Central memory CD8-positive, alpha-beta T cell (primary cell): ENCODE measurements at regions not wholly inside any gene's neighbourhood (a gene's known extent, or its start where the extent isn't known, plus 50 kb on each side); places are given as distances from the start of the nearest gene placed in this dataset.

ENCODE experiments used
- ATAC-seq: fragments of 150-1000 bp; cut with Tn5 transposase; replicated peaks from 2 replicates; pipeline ENCODE4 v1.10.0; 2022; ENCODE audit warnings: mild to moderate bottlenecking, moderate FRiP score, moderate number of reproducible peaks; ENCODE audit not compliant: poor library complexity, severe bottlenecking; ENCODE audit errors: extremely low read depth
- DNase-seq, 2 donors: peaks; one replicate each; pipeline ENCODE4 v3.0.0; 2021; ENCODE audit warnings: low spot score in 2 of 2
- H3K27ac Mint-ChIP-seq: one replicate; pipeline ENCODE4 v1.8.0; 2022; ENCODE audit warnings: low read depth, mild to moderate bottlenecking, moderate library complexity, mixed read lengths
- H3K27me3 Mint-ChIP-seq: one replicate; pipeline ENCODE4 v1.8.0; 2022; ENCODE audit warnings: mixed read lengths
- H3K36me3 Mint-ChIP-seq: one replicate; pipeline ENCODE4 v1.8.0; 2022; ENCODE audit warnings: mild to moderate bottlenecking, moderate library complexity, mixed read lengths; ENCODE audit not compliant: insufficient read depth
- H3K4me1 Mint-ChIP-seq: one replicate; pipeline ENCODE4 v1.8.0; 2022; ENCODE audit warnings: mixed read lengths
- H3K4me3 Mint-ChIP-seq: one replicate; pipeline ENCODE4 v1.8.0; 2022; ENCODE audit warnings: mild to moderate bottlenecking, moderate library complexity, mixed read lengths
- H3K9me3 Mint-ChIP-seq: one replicate; pipeline ENCODE4 v1.8.0; 2022; ENCODE audit warnings: mixed read lengths

DNA sequence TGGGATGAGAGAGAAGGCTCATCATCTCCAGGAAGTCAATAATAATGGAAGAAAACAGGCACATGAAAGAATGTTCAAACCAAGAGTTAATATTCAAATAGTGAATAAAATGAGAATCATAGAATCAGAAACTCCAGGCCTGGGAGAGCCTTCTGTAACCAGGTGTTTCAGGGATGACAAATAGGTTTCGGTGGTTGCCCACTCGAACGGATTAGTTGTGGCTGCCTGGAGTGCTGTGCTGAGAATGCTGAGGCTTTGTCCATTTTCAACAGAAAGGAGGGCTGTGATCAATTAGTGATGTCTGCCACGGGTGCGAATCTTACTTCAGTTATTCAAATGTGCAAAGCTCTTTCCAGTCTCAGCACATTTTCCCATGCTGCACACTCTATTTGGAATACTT is 227.3 kb downstream of the INSIG2 start:
- Mint-ChIP-seq H3K27ac (no peak overlapping the region), H3K4me3 (no peak overlapping the region)

DNA sequence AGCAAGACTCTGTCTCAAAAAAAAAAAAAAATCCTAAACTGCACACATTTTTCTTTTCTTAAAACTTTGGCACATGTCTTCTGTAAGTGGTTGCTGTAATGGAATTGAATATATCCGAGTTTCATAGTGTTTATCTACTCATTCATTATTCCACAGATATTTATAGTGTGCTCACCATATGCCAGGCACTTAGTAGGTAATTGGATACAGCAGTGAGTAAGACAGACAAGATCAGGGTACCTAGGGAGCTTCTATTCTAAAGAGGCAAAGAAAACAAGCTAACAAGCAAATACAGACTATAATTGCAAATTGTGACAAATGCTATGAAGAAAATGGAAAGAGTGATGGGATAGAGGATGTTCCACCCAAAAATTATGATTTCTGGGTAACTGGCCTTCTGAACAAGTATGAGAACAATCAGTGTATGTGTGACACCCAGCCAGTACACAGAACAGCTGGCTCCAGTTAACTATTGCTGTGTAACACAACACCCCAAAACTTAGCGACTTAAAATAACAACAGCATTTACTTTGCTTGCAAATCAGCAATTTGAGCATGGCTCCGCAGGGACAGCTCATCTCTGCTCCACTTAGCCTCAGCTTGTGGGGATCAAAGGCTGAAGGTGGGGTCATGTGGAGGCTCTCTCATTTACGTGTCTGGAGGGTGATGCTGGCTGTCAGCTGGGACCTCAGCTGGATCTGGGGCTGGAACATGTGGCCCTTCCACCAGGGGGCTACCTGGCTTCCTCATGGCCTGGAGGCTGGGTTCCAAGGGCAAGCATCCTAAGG is 224.9 kb downstream of the INSIG2 start:
- no peaks in the 10 kb centered on the region for H3K4me1 Mint-ChIP-seq
- ATAC-seq (no peak), DNase-seq (no peak)
- H3K36me3 Mint-ChIP-seq = peaks cover 4% of the 10 kb centered on the region
- no peak overlapping the region for H3K27ac Mint-ChIP-seq
- no peaks in the 10 kb centered on the region for H3K9me3 Mint-ChIP-seq
- H3K27me3 Mint-ChIP-seq = peaks cover 10% of the 10 kb centered on the region
- no peak overlapping the region for H3K4me3 Mint-ChIP-seq

More for the DNA sequence above, 227.3 kb downstream of the INSIG2 start:
- no peak for ATAC-seq
- no peaks in the 10 kb centered on the region for H3K9me3 Mint-ChIP-seq
- no peaks in the 10 kb centered on the region for H3K4me1 Mint-ChIP-seq
- H3K36me3 Mint-ChIP-seq = peaks cover 2% of the 10 kb centered on the region
- no peak for DNase-seq
- peaks cover 10% of the 10 kb centered on the region for H3K27me3 Mint-ChIP-seq

DNA sequence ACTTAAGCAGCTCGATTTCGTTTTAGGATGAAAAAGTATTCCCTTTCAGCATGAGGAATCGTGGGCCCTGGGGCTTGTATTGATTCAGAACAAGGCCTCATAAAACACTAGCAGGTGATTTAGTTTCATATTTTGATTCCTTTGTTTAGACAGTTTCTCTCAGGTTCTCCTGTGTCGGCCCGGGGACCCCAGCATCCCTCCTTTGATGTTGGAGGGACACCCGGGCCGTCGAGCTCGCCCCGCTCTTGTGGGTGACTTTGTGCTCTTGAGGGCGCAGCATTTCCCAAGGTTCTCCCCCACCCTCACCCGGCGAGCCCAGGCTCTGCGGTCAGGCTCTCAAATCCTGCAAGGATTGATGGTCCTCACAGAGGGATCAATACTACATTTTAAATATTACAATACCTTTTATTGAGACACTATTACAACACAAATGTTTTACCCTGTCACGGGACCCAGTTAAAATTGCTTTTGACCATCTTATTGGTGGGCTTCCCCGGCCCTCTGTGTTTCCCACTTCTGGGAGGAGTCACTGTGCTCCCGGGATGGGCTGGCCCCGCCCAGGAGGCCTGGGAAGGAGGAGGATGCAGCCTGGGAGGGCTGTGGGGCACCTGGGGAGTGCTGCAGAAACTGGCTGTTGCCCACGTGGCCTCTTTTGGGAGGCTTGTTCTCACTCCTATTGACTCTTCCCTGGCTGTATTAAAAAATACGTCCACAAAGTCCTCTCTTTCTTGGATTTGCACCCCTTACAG is 222.6 kb downstream of the INSIG2 start:
- peaks cover 9% of the 10 kb centered on the region for H3K27me3 Mint-ChIP-seq
- H3K4me1 Mint-ChIP-seq = no peaks in the 10 kb centered on the region
- ATAC-seq (no peak), DNase-seq (no peak)
- H3K36me3 Mint-ChIP-seq = peaks cover 4% of the 10 kb centered on the region
- H3K9me3 Mint-ChIP-seq = no peaks in the 10 kb centered on the region
- H3K27ac Mint-ChIP-seq = peak overlapping the region; percentile 85
- peak overlapping the region; percentile 74 for H3K4me3 Mint-ChIP-seq

DNA sequence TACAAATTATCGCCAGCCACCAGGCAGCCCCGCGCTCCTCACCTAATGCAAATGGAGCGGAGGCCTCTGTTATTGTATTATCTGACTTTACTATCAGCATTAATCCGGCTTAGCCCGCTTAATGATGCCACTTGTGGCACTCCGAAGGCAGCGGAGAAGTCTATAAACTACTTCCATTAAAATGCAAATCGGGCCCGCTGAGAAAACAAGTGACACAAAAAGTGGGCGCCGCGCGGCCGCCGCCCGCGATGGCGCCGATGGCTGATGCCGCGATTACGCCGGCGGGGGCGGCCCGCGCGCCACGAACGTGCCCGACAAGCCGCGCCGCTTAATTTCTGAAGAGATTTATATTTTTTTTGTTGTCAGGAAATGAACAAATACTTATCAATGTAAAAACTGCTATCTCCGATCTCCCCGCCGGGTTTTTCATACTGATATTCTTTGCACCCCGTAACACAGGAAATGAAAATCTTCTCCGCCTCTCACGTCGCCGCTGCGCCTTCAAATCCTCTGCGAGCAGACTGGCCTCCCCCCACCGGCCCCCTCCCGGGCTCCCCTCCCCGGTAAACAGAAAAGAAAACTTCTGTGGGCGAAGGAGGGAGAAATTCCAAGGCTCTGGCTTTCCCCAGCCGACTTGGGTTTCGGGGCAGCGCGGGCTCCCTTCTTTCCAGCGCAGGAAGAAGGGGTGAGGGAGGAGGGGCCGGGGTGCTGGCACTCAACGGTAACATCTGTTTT is 221.8 kb downstream of the INSIG2 start:
- H3K4me3 Mint-ChIP-seq = peak overlapping the region; percentile 74
- peak; percentile 32 to 43 for DNase-seq
- ATAC-seq = peak; percentile 68
- no peaks in the 10 kb centered on the region for H3K9me3 Mint-ChIP-seq
- H3K36me3 Mint-ChIP-seq = peaks cover 4% of the 10 kb centered on the region
- peaks cover 9% of the 10 kb centered on the region for H3K27me3 Mint-ChIP-seq
- no peaks in the 10 kb centered on the region for H3K4me1 Mint-ChIP-seq
- H3K27ac Mint-ChIP-seq = peak overlapping the region; percentile 85

DNA sequence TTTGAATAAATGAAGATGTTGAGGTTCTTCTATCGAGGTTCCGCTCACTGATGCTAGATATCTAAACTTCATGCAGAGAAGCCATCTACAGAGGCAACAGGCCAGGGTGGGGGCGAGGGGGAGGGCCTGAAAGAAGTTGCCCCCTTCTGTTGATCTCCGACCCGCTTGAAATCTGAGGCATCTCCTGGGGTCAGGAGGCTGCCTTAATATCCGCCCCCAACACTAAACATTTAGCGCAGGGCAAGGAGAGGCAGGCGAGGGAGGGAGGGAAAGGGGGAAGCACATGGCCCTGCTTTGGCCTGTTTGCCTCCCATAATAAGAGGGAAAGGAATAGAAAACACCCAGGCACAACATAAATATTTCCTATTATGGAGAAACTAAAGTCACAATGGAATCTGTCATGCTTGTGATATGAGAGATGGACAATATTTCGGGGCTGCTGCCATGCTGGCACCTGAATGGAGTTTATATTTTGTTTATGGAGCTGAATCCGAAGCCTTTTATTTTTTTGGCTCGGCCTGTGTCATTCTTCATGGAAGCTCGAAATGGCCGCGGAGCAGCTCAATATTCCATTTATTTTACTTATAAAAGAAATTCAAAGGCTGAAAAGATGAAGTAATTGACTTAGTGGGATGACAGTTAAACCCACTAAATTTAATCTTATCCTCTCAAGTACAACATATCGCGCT is 221.1 kb downstream of the INSIG2 start:
- Mint-ChIP-seq H3K9me3 (no peaks in the 10 kb centered on the region), H3K4me3 (peak overlapping the region; percentile 74), H3K27me3 (peaks cover 9% of the 10 kb centered on the region), H3K27ac (peak overlapping the region; percentile 85), H3K36me3 (peaks cover 4% of the 10 kb centered on the region), H3K4me1 (no peaks in the 10 kb centered on the region)
- no peak for DNase-seq
- ATAC-seq = no peak

DNA sequence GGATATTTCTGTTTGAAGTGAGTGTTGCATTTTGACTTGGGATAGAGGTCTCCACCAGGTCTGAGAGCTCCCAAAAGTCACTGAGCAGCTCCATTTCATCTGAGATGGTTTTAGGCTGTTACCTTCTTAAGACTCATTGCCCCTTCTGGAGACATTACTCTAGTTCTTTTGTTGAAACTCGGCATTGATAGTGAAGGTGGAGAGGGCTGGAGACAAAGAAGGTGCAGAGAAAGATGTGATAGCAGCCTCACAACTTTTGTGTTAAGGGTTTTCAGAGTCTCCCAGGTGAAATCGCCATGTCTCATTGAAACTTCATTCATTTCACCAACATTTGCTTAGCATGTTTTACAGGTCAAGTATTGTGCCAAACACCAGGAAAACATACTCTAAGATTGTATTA is 219.6 kb downstream of the INSIG2 start:
- Mint-ChIP-seq H3K36me3 (peaks cover 4% of the 10 kb centered on the region), H3K27me3 (peaks cover 9% of the 10 kb centered on the region), H3K9me3 (no peaks in the 10 kb centered on the region), H3K4me1 (no peaks in the 10 kb centered on the region), H3K27ac (no peak overlapping the region), H3K4me3 (no peak overlapping the region)
- ATAC-seq (no peak), DNase-seq (no peak)

DNA sequence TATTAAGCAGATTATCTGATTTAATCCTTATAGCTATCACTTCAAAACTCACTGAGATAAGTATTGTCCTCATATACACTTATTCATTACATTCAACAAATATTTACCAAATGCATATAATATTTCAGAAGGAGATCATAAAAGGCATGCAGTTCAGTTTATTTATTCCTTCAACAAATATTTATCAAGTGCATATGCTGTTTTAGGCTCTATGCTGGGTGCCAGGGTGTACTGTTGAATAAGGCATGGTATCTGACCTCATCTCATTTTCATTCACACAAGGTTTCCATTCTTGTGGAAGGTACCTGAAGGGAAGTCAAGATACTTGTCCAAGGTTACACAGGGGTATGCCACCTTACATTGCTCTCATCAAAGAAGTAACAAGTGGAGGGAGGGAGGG is 213.0 kb downstream of the INSIG2 start:
- DNase-seq = no peak
- H3K9me3 Mint-ChIP-seq = no peaks in the 10 kb centered on the region
- ATAC-seq = no peak
- H3K4me3 Mint-ChIP-seq = no peak overlapping the region
- no peaks in the 10 kb centered on the region for H3K36me3 Mint-ChIP-seq
- no peak overlapping the region for H3K27ac Mint-ChIP-seq
- peaks cover 29% of the 10 kb centered on the region for H3K27me3 Mint-ChIP-seq
- H3K4me1 Mint-ChIP-seq = no peaks in the 10 kb centered on the region

DNA sequence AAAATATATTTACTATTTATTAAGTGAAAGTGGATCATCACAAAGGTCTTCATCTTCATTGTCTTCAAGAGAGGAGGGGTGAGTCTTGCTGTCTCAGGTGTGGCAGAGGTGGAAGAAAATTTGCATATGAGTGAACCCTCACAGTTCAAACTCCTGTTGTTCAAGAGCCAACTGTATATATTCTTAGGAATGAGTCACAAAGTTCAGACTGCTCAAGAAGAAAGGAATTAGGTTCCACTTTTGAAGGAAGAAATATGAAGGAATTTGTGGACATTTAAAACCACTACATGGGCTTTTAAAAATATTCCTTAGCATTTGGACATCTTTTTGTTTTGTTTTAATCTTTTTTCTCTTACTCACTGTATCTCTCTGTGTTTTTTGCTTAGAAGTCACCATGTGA is 212.6 kb downstream of the INSIG2 start:
- Mint-ChIP-seq H3K27me3 (peaks cover 33% of the 10 kb centered on the region), H3K36me3 (no peaks in the 10 kb centered on the region), H3K27ac (no peak overlapping the region), H3K4me1 (no peaks in the 10 kb centered on the region), H3K9me3 (no peaks in the 10 kb centered on the region), H3K4me3 (no peak overlapping the region)
- DNase-seq = no peak
- ATAC-seq = no peak

DNA sequence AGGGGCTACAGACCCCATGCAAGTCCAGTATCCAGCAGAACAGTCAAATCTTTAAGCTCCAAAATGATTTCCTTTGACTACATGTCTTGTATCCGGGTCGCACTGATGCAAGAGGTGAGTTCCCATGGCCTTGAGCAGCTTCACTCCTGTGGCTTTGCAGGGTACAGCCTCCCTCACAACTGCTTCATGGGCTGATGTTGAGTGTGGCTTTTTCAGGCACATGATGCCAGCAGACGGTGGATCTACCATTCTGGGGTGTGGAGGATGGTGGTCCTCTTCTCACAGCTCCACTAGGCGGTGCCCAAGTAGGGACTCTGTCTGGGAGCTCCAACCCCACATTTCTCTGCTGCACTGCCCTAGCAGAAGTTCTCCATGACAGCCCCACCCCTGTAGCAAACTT is 208.4 kb downstream of the INSIG2 start:
- Mint-ChIP-seq H3K4me3 (no peak overlapping the region), H3K4me1 (no peaks in the 10 kb centered on the region), H3K9me3 (no peaks in the 10 kb centered on the region), H3K36me3 (no peaks in the 10 kb centered on the region), H3K27me3 (peaks cover 38% of the 10 kb centered on the region), H3K27ac (no peak overlapping the region)
- DNase-seq (no peak), ATAC-seq (no peak)

DNA sequence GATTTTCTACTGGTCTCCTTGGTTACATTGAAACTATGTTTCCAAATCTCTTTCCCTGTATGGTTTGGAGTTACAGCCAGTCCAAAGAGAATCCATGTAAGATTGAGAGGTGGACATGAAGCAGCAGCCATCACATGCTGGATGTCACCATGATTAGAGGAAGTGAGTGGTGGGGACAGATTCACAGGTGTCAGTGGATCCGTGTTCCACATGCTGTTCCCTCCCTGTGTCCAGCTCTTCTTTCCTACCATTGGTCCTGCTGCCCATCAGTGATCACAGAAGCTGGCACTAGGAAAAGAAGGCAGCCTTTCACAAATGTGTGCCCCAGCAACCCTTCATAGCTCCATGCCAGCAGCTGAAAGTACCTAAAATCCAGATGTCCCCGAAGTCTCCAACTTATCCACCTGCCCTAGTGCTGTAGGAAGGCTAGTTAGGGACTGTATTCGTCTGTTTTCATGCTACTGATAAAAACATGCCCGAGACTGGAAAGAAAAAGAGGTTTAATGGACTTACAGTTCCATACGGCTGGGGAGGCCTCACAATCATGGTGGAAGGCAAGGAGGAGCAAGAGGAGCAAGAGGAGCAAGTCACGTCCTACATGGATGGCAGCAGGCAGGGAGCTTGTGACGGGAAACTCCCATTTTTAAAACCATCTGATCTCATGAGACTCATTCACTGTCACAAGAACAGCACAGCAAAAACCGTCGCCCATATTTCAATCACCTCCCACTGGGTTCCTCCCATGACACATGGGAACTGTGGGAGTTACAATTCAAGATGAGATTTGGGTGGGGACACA is 207.5 kb downstream of the INSIG2 start:
- Mint-ChIP-seq H3K4me1 (no peaks in the 10 kb centered on the region), H3K27ac (no peak overlapping the region), H3K36me3 (no peaks in the 10 kb centered on the region), H3K27me3 (peaks cover 40% of the 10 kb centered on the region), H3K4me3 (no peak overlapping the region), H3K9me3 (no peaks in the 10 kb centered on the region)
- DNase-seq = no peak
- no peak for ATAC-seq

DNA sequence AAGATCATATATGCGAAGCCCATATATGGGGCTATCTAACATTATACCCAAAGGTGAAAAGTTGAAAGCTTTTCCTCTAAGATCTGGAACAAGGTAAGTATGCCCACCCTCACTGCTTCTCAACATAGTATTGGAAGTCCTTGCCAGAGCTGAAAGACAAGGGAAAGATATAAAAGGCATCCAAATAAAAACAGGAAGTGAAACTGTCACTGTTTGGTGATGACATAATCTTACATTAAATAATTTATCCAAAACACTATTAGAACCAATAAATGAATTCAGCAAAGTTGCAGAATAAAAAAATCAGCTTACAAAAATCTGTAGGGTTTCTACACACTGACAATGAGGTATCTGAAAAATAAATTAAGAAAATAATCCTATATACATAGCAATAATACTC is 205.8 kb downstream of the INSIG2 start:
- no peaks in the 10 kb centered on the region for H3K4me1 Mint-ChIP-seq
- no peaks in the 10 kb centered on the region for H3K9me3 Mint-ChIP-seq
- H3K27me3 Mint-ChIP-seq = peaks cover 44% of the 10 kb centered on the region
- no peak for ATAC-seq
- H3K27ac Mint-ChIP-seq = no peak overlapping the region
- H3K4me3 Mint-ChIP-seq = no peak overlapping the region
- H3K36me3 Mint-ChIP-seq = no peaks in the 10 kb centered on the region
- DNase-seq = no peak

DNA sequence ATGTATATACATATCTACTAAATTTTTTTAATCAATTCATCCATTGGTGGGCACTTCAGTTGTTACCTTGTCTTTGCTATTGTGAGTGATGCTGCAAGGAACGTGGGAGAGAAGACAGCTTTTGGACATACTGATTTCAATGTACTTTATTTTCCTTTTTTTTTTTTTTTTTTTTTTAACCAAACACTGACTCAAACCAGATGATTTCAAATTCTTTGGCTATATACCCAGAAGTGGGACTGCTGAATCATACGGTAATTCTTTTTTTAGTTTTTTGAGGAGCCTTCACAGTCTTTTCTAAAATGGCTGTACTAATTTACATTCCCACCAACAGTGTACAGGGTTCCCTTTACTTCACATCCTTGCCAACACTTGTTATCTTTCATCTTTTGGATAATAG is 204.7 kb downstream of the INSIG2 start:
- Mint-ChIP-seq H3K27ac (no peak overlapping the region), H3K4me1 (no peaks in the 10 kb centered on the region), H3K36me3 (no peaks in the 10 kb centered on the region), H3K9me3 (no peaks in the 10 kb centered on the region), H3K27me3 (peaks cover 34% of the 10 kb centered on the region), H3K4me3 (no peak overlapping the region)
- ATAC-seq = no peak
- DNase-seq = no peak
